VCaP (cell line): ENCODE measurements at regions not wholly inside any gene's neighbourhood (a gene's known extent, or its start where the extent isn't known, plus 50 kb on each side); places are given as distances from the start of the nearest gene placed in this dataset.

Source experiments
- H3K27ac ChIP-seq: fragments of 450-650 bp; 2 replicates; pipeline ENCODE4 v1.5.1; 2017
- TF ChIP-seq, protein P1 (sequence below): fragments of 450-650 bp; conservative IDR thresholded peaks from 2 replicates; pipeline ENCODE4 v1.5.1; 2017; ENCODE audit warnings: mild to moderate bottlenecking, moderate library complexity

DNA sequence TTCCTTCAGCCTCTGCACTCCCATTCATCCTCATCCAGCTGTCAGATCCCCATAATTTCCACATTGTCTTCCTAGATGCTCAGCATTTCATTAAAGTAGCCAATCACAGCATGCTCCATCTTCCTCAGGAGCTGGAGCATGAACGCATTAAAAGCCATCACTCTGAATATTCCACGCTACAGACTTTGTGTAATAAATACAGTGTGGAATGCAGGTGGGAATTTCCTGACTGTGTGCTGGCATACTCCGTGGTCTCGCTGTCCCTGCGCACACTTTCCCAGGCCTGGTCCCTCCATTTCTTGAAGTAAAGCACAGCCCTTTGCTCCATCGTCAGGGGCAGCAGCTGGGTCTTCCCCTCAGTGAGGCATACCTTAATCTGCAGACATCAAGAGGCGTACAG lies 123.7 kb upstream of the NCK2 start:
- H3K27ac ChIP-seq = no peak overlapping the region
- TF ChIP-seq, protein P1, sequence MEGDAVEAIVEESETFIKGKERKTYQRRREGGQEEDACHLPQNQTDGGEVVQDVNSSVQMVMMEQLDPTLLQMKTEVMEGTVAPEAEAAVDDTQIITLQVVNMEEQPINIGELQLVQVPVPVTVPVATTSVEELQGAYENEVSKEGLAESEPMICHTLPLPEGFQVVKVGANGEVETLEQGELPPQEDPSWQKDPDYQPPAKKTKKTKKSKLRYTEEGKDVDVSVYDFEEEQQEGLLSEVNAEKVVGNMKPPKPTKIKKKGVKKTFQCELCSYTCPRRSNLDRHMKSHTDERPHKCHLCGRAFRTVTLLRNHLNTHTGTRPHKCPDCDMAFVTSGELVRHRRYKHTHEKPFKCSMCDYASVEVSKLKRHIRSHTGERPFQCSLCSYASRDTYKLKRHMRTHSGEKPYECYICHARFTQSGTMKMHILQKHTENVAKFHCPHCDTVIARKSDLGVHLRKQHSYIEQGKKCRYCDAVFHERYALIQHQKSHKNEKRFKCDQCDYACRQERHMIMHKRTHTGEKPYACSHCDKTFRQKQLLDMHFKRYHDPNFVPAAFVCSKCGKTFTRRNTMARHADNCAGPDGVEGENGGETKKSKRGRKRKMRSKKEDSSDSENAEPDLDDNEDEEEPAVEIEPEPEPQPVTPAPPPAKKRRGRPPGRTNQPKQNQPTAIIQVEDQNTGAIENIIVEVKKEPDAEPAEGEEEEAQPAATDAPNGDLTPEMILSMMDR = no peak

DNA sequence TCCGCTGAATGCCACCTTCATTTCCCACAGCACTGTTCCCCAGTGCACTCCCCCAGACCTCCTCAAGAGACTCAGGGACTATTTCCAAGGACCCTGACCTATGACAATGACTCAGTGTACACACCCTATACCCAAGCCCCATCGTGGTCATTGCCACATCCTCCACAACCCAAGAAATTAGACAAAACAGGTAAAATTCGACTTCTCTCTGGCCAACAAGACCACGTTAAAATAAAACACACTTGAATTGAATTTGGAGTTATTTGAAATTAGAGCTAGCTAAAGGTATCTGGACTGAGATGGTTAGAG lies 126.4 kb upstream of the NCK2 start:
- TF ChIP-seq, protein P1 = no peak
- H3K27ac ChIP-seq = no peak overlapping the region

DNA sequence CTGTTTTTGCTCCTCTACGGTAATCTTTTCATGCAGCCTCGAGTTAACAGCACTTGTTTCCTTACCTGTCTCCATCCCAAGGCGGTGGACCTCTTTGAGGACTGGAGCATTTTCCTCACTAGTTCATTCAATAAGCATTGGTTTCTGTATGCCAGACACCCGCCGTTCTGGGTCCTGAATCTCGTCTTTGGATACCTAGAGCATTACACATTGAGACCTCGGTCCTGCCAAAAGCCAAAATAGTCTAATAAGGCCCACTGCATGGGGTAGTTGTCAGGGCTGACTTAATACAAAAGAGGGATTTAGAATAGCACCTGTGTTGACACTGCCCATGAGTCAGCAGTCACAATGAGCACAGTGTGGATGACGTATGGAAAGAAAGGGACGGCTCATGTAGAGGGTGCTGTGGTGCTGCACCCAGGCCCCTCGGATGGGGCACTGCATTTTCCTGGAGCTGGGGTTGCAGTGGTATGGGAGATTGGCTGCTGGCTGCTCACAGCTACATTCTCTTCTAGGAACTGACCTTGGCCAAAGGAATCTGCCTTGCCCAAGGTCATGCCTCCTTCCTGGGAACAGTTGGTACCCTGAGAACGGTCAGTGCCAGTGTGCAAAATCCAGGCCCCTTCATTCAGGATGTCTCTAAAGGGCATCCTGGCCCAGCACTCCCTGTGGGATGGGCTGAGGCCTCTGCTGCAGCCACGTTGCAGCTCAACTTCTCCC lies 126.9 kb upstream of the NCK2 start:
- H3K27ac ChIP-seq = no peak overlapping the region
- TF ChIP-seq, protein P1 = no peak

DNA sequence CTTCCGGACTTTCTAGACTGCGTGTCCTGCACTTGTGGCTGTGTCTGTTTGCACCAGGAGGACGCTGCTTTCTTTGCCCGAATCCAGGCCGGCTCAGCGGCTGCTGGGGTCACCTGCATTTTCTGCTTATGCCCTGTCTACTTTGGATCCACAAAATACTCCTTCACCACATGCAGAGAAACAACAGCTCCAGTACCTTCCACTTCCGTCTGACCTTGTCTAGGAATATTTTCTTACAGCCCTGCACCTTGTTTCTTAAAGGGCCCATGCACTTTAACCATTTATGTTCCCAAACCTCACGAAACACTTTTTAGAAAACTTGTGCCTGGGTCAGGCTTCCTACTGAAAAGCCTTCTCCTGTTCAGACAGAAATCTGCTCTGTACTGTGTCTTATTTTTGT lies 129.4 kb upstream of the NCK2 start:
- H3K27ac ChIP-seq = no peak overlapping the region
- TF ChIP-seq, protein P1 = no peak

DNA sequence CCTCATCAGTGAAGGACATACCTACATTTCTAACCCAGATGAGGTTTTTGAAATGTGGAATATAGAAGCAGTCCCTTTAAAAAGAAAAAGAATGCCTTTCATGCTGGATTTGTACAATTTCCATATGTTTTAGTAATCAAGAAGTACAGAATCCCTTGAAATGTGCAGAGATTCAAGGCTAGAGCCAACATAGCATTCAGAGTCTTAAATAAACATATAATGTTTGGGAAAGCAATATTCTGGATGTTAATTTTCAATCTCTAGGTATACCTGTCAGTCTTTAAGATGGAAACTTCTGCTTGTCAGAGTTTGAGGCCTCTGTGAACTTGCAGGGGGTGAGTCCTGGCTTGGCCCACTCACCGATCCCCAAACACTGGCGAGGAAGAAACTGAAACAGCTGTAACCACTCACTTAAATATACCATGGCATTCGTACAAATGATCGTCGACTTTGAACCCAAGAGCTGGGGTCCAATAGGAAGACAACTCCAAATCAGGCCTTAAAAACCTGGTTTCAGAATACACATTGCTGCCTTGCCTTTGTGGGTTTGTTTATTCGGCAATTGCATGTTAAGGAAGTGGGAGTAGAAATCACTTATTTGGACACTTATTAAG lies 132.8 kb upstream of the NCK2 start:
- no peak overlapping the region for H3K27ac ChIP-seq
- TF ChIP-seq, protein P1 = no peak

DNA sequence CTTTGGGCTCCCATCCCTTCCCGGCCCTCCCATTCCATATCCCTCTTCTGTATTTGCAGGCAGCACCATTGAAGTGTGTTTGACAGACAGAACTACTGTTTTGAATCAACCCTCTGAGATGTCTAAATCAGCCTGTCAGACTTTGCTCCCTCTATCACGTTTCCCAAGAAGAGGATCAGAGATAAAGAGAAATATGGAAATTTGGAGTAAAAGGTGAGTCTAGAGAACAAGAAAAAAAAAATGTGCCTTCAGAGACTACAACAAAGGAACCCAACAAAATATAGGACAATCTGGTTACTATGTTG lies 133.4 kb upstream of the NCK2 start:
- no peak overlapping the region for H3K27ac ChIP-seq
- TF ChIP-seq, protein P1 = no peak

DNA sequence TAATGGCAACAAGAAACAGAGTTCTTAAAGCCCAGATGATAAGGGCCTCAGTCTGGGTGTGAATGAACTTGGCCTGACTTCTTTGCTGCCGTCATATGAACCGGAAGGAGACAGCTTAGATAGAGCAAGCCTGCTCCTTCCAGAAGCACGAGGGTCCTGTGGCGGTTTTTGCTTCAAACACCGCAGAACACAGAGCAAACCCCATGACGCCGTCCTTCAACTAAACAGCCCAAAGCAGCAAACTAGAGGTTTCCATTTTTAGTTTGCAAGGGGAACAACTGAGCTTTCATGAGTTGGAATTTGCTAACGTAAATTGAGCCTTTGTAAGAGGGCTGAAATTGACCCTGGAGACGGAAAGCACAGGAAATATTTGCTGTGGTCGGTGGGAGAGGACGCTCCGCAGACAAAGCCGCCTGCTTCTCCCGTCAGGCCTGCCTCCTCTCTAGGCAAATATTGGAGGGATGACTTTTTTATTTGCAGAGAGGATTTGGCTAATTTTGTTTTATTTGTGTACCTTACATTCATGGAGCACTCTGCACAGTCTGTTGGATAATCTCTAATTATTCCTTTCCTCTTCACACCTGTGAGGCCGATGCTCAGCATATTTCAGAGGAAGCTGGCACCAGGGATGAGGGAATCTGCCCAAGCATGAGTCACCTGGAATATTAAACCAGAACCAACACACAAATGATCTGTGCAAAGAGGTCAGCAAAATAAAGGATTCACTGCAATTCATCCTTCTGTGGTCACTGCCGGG lies 134.0 kb upstream of the NCK2 start:
- TF ChIP-seq, protein P1 = no peak
- no peak overlapping the region for H3K27ac ChIP-seq
